Gastroesophageal sphincter (tissue), 2 donors: ENCODE measurements at regions not wholly inside any gene's neighbourhood (a gene's known extent, or its start where the extent isn't known, plus 50 kb on each side); places are given as distances from the start of the nearest gene placed in this dataset.

ENCODE experiments used
- POLR2A ChIP-seq, 2 donors: fragments of 450-650 bp; IDR thresholded peaks; one replicate each; pipeline ENCODE4 v1.6.1; 2017; ENCODE audit warnings: antibody characterized with exemption in 2 of 2, mild to moderate bottlenecking in 2 of 2, moderate library complexity in 1 of 2
- POLR2AphosphoS5 ChIP-seq: sonication (generic); formaldehyde crosslinking; IDR thresholded peaks from one replicate; pipeline ENCODE4 v1.6.1; 2017; ENCODE audit warnings: antibody characterized with exemption

GRCh38 chr15:25536801-25537611 is 98.2 kb upstream of the UBE3A start:
- TF ChIP-seq POLR2A (IDR thresholded peaks at IDR 0.05) (no peak), POLR2AphosphoS5 (no peak)
